ENCODE measurements at regions not wholly inside any gene's neighbourhood (a gene's known extent, or its start where the extent isn't known, plus 50 kb on each side); places are given as distances from the start of the nearest gene placed in this dataset.
A peak's percentile ranks its signal among the peaks of the same experiment; 100 is the strongest.

DNA sequence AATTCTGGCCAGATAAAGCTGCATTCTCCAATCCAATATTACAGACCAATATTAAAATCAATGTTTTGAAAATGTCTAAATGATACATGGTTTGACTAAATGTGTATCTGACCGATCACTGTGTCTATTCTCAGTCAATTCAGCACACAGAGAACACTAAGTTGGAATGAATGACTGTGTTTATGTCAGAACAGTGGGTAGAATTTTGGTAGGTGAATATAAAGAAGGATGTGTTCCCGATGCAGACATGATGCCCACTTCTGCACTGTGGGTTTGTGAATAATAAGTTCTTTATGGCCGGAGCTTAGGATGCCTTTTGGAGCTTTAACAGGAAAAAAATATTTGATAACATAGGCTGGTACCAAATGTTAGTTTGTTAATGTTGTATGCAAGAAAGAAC, 113.2 kb upstream of the GIMD1 start:
- H2AFZ ChIP-seq (ENCODE audit: low read length) = no peak overlapping the region
- H2BK12ac ChIP-seq (ENCODE audit: insufficient read length, low read depth, low read length) = no peak overlapping the region
- no peak overlapping the region for H4K91ac ChIP-seq (ENCODE audit: insufficient read length, low read depth, low read length)
- H3K23me2 ChIP-seq (ENCODE audit: insufficient read length, low read depth, low read length, poor library complexity, severe bottlenecking) = no peaks in the 10 kb centered on the region
- peaks cover 0 to 4% of the 10 kb centered on the region in 2 experiments; a peak in 1 of 5 replicates for H3K9me3 Mint-ChIP-seq
- no peak overlapping the region for H2AK5ac ChIP-seq (ENCODE audit: insufficient read length, low read length)
- no peak overlapping the region for H3K9ac ChIP-seq (ENCODE audit: extremely low read depth, insufficient read length, low read length)
- no peaks in the 10 kb centered on the region for H3K79me2 ChIP-seq (ENCODE audit: insufficient read depth, low read length)
- no peak overlapping the region for H4K5ac ChIP-seq (ENCODE audit: insufficient read length, low read depth, low read length)
- no peak overlapping the region for H3K27ac ChIP-seq (ENCODE audit: insufficient read length, low read depth, low read length)
- no peak overlapping the region for H3K18ac ChIP-seq (ENCODE audit: insufficient read length, low read depth, low read length)
- H3T11ph ChIP-seq (ENCODE audit: low read length) = no peak overlapping the region
- no peak for DNase-seq
- H3K23ac ChIP-seq (ENCODE audit: insufficient read length, low read depth, low read length) = no peak overlapping the region
- no peak overlapping the region for H2BK20ac ChIP-seq (ENCODE audit: low read depth, low read length, poor library complexity, severe bottlenecking)
- H3K4me1 ChIP-seq (ENCODE audit: insufficient read depth, low read length) = no peaks in the 10 kb centered on the region; the same call in 1 of the 2 replicates
- H3K4me3 Mint-ChIP-seq = no peak overlapping the region
- H3K4me2 ChIP-seq (ENCODE audit: insufficient read depth, insufficient read length, low read length) = no peak overlapping the region
- H3K27me3 ChIP-seq (ENCODE audit: insufficient read depth, low read length) = no peaks in the 10 kb centered on the region
- peaks cover 7% of the 10 kb centered on the region in 2 experiments for H3K4me1 Mint-ChIP-seq
- H2BK15ac ChIP-seq (ENCODE audit: low read depth, low read length) = no peak overlapping the region
- peak overlapping the region in 1 of 3 experiments; percentile 25; a peak in 1 of 7 replicates for H3K27ac Mint-ChIP-seq
- H3K79me1 ChIP-seq (ENCODE audit: insufficient read depth, low read depth, low read length, poor library complexity, severe bottlenecking) = no peaks in the 10 kb centered on the region
- no CpG with 5 or more reads among the region's 3 CpGs for WGBS (ENCODE audit: extremely low coverage, insufficient read length, low lambda C conversion rate)
- H3K14ac ChIP-seq (ENCODE audit: insufficient read depth, low read length) = no peak overlapping the region
- H2BK5ac ChIP-seq (ENCODE audit: insufficient read length, low read length) = no peak overlapping the region
- H3K4ac ChIP-seq (ENCODE audit: low read depth, low read length) = no peak overlapping the region
- TF ChIP-seq, protein P1, sequence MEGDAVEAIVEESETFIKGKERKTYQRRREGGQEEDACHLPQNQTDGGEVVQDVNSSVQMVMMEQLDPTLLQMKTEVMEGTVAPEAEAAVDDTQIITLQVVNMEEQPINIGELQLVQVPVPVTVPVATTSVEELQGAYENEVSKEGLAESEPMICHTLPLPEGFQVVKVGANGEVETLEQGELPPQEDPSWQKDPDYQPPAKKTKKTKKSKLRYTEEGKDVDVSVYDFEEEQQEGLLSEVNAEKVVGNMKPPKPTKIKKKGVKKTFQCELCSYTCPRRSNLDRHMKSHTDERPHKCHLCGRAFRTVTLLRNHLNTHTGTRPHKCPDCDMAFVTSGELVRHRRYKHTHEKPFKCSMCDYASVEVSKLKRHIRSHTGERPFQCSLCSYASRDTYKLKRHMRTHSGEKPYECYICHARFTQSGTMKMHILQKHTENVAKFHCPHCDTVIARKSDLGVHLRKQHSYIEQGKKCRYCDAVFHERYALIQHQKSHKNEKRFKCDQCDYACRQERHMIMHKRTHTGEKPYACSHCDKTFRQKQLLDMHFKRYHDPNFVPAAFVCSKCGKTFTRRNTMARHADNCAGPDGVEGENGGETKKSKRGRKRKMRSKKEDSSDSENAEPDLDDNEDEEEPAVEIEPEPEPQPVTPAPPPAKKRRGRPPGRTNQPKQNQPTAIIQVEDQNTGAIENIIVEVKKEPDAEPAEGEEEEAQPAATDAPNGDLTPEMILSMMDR (conservative IDR thresholded peaks at IDR 0.05) = no peak
- H4K8ac ChIP-seq (replicated peaks; ENCODE audit: insufficient read length, low read depth, low read length) = no peak overlapping the region
- no peaks in the 10 kb centered on the region for H3K27me3 Mint-ChIP-seq (ENCODE audit: low read depth)
- no peak overlapping the region for H2BK120ac ChIP-seq (ENCODE audit: low read depth, low read length, poor library complexity, severe bottlenecking)
- no peaks in the 10 kb centered on the region for H4K20me1 ChIP-seq (ENCODE audit: control insufficient read depth, insufficient read depth, insufficient read length)
- no peaks in the 10 kb centered on the region for H3K9me3 ChIP-seq (ENCODE audit: control insufficient read depth, low read depth, low read length)
- no peaks in the 10 kb centered on the region for H3K36me3 Mint-ChIP-seq (ENCODE audit: insufficient read depth in 1 of 3, low read depth in 3 of 3)
- no peak overlapping the region for H3K56ac ChIP-seq (ENCODE audit: insufficient read length, low read depth, low read length)

All from H9 (cell line).